Gastrocnemius medialis (tissue), 4 donors: ENCODE measurements at regions not wholly inside any gene's neighbourhood (a gene's known extent, or its start where the extent isn't known, plus 50 kb on each side); places are given as distances from the start of the nearest gene placed in this dataset.

Source experiments
- ATAC-seq, 2 donors: fragments of 150-250 bp; one replicate each; pipeline ENCODE4 v1.9.1; 2016
- DNase-seq, 2 donors: peaks; one replicate each; pipeline ENCODE4 v3.0.0-alpha.2; 2019
- H3K27ac ChIP-seq, 4 donors: fragments of 200-600 bp; sonication (generic); 1 replicate in 1 of 4; 2 replicates in 3 of 4; pipeline ENCODE4 v1.5.1; 2016 to 2018; ENCODE audit warnings: mild to moderate bottlenecking in 2 of 4, moderate library complexity in 1 of 4
- H3K27me3 ChIP-seq, 3 donors: fragments of 200-600 bp; sonication (generic) in 2 of 3; 1 replicate in 1 of 3; 2 replicates in 2 of 3; pipeline versions ENCODE4 v1.5.1 to v1.6.0; 2016 to 2019; ENCODE audit warnings: mild to moderate bottlenecking in 1 of 3, moderate library complexity in 1 of 3
- H3K36me3 ChIP-seq, 2 donors: fragments of 200-600 bp; sonication (generic) in 1 of 2; one replicate each; pipeline ENCODE4 v1.5.1; 2017 to 2018
- H3K4me1 ChIP-seq, 2 donors: fragments of 200-600 bp; sonication (generic) in 1 of 2; one replicate each; pipeline ENCODE4 v1.5.1; 2016 to 2017; ENCODE audit warnings: mild to moderate bottlenecking in 2 of 2
- H3K4me3 ChIP-seq, 4 donors: fragments of 200-600 bp; sonication (generic) in 3 of 4; 1 replicate in 1 of 4; 2 replicates in 3 of 4; pipeline ENCODE4 v1.5.1; 2016 to 2019; ENCODE audit warnings: mild to moderate bottlenecking in 2 of 4
- H3K9me3 ChIP-seq, 3 donors: fragments of 200-600 bp; sonication (generic) in 2 of 3; 1 replicate in 1 of 3; 2 replicates in 2 of 3; pipeline ENCODE4 v1.5.1; 2016 to 2019
- POLR2A ChIP-seq, 2 donors: fragments of 450-650 bp; IDR thresholded peaks; one replicate each; pipeline ENCODE4 v1.6.1; 2017; ENCODE audit warnings: antibody characterized with exemption in 2 of 2, mild to moderate bottlenecking in 2 of 2, moderate library complexity in 2 of 2
- in situ Hi-C, 4 donors: fragments of 200-750 bp; cut with MboI; loops; one replicate each; pipeline versions ENCODE4 v1.15.0 to v1.8.0; 2017; ENCODE audit warnings: low sequenced_read_pairs in 4 of 4
- intact Hi-C: fragments of 100-400 bp; cut with DNase I; formaldehyde crosslinking; loops from one replicate; pipeline ENCODE4 v1.15.1; 2023; ENCODE audit warnings: low total_unique reads
- TF ChIP-seq, protein P1 (sequence below), 5 experiments: fragments of 450-650 bp in 3 of 5; fragments of 200-600 bp in 2 of 5; sonication (generic) in 2 of 5; IDR thresholded peaks in 4 of 5; conservative IDR thresholded peaks in 1 of 5; 1 replicate in 4 of 5; 2 replicates in 1 of 5; pipeline ENCODE4 v1.5.1; 2016 to 2019; ENCODE audit warnings: antibody characterized with exemption in 5 of 5, mild to moderate bottlenecking in 3 of 5, moderate library complexity in 3 of 5

DNA sequence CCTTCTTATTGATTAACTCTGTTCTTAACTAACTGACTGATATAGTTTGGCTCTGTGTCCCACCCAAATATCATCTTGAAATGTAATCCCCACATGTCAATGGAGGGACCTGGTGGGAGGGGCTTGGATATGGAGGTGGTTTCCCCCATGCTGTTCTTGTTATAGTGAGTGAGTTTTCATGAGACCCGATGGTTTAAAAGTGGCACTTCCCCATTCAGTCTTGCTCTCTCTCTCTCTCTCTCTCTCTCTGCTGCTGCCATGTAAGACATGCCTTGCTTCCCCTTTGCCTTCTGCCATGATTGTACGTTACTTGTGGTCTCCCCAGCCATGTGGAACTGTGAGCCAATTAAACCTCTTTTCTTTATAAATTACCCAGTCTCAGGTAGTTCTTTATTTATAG, 81.8 kb upstream of the SPACA1 start:
- Histone ChIP-seq H3K27ac (no peak overlapping the region), H3K4me3 (no peak overlapping the region), H3K9me3 (no peaks in the 10 kb centered on the region), H3K36me3 (no peaks in the 10 kb centered on the region), H3K4me1 (no peaks in the 10 kb centered on the region), H3K27me3 (peaks cover 13 to 19% (median 15%) of the 10 kb centered on the region in 3 donors)
- TF ChIP-seq, protein P1, sequence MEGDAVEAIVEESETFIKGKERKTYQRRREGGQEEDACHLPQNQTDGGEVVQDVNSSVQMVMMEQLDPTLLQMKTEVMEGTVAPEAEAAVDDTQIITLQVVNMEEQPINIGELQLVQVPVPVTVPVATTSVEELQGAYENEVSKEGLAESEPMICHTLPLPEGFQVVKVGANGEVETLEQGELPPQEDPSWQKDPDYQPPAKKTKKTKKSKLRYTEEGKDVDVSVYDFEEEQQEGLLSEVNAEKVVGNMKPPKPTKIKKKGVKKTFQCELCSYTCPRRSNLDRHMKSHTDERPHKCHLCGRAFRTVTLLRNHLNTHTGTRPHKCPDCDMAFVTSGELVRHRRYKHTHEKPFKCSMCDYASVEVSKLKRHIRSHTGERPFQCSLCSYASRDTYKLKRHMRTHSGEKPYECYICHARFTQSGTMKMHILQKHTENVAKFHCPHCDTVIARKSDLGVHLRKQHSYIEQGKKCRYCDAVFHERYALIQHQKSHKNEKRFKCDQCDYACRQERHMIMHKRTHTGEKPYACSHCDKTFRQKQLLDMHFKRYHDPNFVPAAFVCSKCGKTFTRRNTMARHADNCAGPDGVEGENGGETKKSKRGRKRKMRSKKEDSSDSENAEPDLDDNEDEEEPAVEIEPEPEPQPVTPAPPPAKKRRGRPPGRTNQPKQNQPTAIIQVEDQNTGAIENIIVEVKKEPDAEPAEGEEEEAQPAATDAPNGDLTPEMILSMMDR (IDR thresholded peaks at IDR 0.05 in 4 of 5, conservative IDR thresholded peaks at IDR 0.05 in 1 of 5), result no peak
- TF ChIP-seq POLR2A (IDR thresholded peaks at IDR 0.05), result no peak
- in situ Hi-C loops, result no loop called here
- ATAC-seq, result no peak
- DNase-seq, result no peak
- intact Hi-C loops, result no loop called here

DNA sequence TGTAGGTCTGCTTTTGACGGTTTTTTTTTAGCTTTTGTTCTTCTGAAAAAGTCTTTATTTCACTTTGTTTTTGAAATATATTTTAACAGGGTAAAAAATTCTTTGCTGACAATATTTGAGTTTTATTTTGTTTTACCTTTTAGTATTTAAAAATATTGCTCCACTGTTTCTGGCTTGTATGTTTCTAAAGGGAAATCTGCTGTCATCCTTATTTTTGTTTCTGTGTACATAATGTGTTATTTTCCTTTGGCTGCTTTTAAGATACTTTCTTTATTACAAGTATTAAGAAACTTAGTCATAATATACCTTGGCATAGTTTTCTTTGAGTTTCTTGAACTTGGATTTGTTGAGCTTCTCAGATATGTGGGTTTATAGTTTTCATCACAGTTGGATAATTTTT, 88.6 kb upstream of the SPACA1 start:
- DNase-seq, result no peak
- no peak for ATAC-seq
- H3K4me3 ChIP-seq, result no peak overlapping the region
- no peak overlapping the region for H3K27ac ChIP-seq
- H3K27me3 ChIP-seq, result no peaks in the 10 kb centered on the region
- H3K9me3 ChIP-seq, result no peaks in the 10 kb centered on the region
- no peak for TF ChIP-seq POLR2A (IDR thresholded peaks at IDR 0.05)
- TF ChIP-seq, protein P1 (IDR thresholded peaks at IDR 0.05 in 4 of 5, conservative IDR thresholded peaks at IDR 0.05 in 1 of 5), result no peak
- in situ Hi-C loops (no loop called here), intact Hi-C loops (no loop called here)
- no peaks in the 10 kb centered on the region for H3K36me3 ChIP-seq
- no peaks in the 10 kb centered on the region for H3K4me1 ChIP-seq

DNA sequence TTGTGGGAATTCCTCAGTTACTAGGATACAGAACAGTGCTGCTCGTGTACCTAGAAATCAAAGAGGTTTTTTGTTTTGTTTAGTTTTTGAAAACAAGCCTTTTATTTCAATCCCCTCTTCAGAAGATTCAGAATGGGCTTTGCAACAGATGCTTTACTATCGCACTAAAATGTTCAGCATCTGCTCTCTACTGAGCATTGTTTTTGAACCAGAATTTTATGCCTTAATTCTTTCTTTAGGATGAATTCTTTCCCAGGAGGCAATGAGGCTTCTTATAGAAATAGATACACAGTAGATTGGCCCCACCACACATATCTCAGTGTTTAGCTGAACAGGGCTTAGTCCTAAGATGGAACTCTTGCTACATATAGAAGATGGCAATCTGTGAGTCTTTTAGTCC, 95.9 kb upstream of the SPACA1 start:
- no peaks in the 10 kb centered on the region for H3K36me3 ChIP-seq
- peaks cover 0 to 9% of the 10 kb centered on the region in 2 donors for H3K4me1 ChIP-seq
- no peak overlapping the region for H3K27ac ChIP-seq
- intact Hi-C loops, result no loop called here
- TF ChIP-seq, protein P1 (IDR thresholded peaks at IDR 0.05 in 4 of 5, conservative IDR thresholded peaks at IDR 0.05 in 1 of 5), result no peak
- no peak for TF ChIP-seq POLR2A (IDR thresholded peaks at IDR 0.05)
- H3K9me3 ChIP-seq, result no peaks in the 10 kb centered on the region
- no peak overlapping the region for H3K4me3 ChIP-seq
- DNase-seq (no peak), ATAC-seq (no peak)
- no peaks in the 10 kb centered on the region for H3K27me3 ChIP-seq
- in situ Hi-C loops, result no loop called here

DNA sequence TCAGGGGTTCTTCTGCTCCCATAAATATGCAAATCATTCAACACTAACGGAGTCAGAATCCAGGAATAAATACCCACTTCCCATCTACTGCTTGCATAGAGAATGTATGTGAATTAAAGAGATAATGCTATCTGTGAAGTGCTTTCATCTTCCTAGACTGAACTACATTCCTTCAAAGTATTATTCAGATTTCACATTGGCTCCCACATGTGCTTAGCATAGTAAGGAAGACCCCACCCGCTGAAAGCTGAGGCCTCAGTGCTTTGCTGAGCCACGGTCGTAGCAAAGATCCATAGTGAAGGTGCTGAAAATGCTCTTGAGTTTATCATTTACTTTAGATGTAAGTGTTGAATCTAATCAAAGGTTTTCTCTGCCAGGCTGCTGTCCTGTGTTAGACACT, 97.0 kb upstream of the SPACA1 start:
- in situ Hi-C loops (no loop called here), intact Hi-C loops (no loop called here)
- H3K9me3 ChIP-seq, result no peaks in the 10 kb centered on the region
- H3K4me3 ChIP-seq, result no peak overlapping the region
- H3K4me1 ChIP-seq, result peaks cover 7 to 9% of the 10 kb centered on the region in 2 donors
- ATAC-seq (no peak), DNase-seq (no peak)
- no peaks in the 10 kb centered on the region for H3K36me3 ChIP-seq
- no peak for TF ChIP-seq POLR2A (IDR thresholded peaks at IDR 0.05)
- TF ChIP-seq, protein P1 (IDR thresholded peaks at IDR 0.05 in 4 of 5, conservative IDR thresholded peaks at IDR 0.05 in 1 of 5), result no peak
- no peaks in the 10 kb centered on the region for H3K27me3 ChIP-seq
- H3K27ac ChIP-seq, result no peak overlapping the region

DNA sequence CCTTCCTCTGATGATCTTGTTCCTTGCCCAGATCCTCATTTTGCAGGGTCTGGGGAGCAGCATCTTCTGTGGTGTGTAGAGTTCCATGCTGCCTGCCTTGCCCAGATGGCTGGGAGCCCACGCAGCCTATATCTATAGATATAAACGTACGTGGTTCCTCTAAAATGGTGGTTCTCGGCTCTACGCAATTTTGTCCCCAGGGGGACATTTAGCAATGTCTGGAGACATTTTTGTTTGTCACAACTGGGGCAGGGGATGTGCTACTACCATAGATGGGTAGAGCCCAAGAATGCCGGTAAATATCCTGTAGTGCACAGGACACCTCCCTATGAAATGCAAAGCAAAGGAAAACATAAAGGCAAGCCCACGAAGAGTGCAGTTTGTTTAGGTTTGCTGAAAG, 98.4 kb upstream of the SPACA1 start:
- in situ Hi-C loops (no loop called here), intact Hi-C loops (no loop called here)
- Histone ChIP-seq H3K4me1 (peaks cover 7 to 23% of the 10 kb centered on the region in 2 donors), H3K36me3 (no peaks in the 10 kb centered on the region), H3K9me3 (no peaks in the 10 kb centered on the region), H3K27me3 (no peaks in the 10 kb centered on the region), H3K4me3 (no peak overlapping the region), H3K27ac (no peak overlapping the region)
- DNase-seq (no peak), ATAC-seq (no peak)
- TF ChIP-seq POLR2A (IDR thresholded peaks at IDR 0.05), result no peak
- TF ChIP-seq, protein P1 (IDR thresholded peaks at IDR 0.05 in 4 of 5, conservative IDR thresholded peaks at IDR 0.05 in 1 of 5), result no peak
